ENCODE measurements at regions not wholly inside any gene's neighbourhood (a gene's known extent, or its start where the extent isn't known, plus 50 kb on each side); places are given as distances from the start of the nearest gene placed in this dataset.

DNA sequence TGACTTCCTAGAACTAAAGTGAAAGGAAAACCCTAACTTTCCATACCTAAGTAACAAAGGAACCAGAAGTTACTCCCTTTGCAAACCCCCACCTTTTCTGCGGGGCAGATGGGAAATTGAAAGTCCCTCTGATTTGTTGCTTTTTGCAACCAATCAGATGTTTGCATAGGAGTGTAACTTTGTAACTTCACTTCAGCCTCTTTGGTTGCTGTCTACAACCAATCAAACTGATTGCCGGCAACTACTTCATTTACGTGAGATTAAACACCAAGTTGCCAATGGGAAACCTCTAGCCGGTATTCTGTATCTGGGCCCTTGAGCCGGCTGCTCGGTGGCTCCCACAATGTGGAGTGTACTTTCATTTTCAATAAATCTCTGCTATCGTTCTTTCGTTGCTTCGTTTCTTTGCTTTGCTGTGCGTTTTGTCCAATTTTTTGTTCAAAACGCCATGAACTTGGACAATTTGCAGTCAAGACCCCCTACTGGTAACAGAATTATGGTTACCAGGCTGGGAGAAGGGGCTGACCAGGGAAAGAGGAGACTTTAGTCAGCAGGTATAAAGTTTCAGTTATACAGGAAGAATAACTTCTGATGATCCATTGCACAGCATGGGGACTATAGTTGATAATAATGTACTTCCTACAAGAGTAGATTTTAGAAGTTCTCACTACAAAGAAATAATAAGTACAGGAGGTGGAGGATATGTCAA lies 69.2 kb upstream of the RGS2 start:
- TF ChIP-seq, protein P1, sequence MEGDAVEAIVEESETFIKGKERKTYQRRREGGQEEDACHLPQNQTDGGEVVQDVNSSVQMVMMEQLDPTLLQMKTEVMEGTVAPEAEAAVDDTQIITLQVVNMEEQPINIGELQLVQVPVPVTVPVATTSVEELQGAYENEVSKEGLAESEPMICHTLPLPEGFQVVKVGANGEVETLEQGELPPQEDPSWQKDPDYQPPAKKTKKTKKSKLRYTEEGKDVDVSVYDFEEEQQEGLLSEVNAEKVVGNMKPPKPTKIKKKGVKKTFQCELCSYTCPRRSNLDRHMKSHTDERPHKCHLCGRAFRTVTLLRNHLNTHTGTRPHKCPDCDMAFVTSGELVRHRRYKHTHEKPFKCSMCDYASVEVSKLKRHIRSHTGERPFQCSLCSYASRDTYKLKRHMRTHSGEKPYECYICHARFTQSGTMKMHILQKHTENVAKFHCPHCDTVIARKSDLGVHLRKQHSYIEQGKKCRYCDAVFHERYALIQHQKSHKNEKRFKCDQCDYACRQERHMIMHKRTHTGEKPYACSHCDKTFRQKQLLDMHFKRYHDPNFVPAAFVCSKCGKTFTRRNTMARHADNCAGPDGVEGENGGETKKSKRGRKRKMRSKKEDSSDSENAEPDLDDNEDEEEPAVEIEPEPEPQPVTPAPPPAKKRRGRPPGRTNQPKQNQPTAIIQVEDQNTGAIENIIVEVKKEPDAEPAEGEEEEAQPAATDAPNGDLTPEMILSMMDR (IDR thresholded peaks at IDR 0.05; ENCODE audit: insufficient read depth, low read length) = no peak
- no peak for TF ChIP-seq SPI1 (IDR thresholded peaks at IDR 0.05; ENCODE audit: borderline replicate concordance, low read depth)
- TF ChIP-seq GABPA (IDR thresholded peaks at IDR 0.05; ENCODE audit: low read depth) = no peak
- TF ChIP-seq, protein P2, sequence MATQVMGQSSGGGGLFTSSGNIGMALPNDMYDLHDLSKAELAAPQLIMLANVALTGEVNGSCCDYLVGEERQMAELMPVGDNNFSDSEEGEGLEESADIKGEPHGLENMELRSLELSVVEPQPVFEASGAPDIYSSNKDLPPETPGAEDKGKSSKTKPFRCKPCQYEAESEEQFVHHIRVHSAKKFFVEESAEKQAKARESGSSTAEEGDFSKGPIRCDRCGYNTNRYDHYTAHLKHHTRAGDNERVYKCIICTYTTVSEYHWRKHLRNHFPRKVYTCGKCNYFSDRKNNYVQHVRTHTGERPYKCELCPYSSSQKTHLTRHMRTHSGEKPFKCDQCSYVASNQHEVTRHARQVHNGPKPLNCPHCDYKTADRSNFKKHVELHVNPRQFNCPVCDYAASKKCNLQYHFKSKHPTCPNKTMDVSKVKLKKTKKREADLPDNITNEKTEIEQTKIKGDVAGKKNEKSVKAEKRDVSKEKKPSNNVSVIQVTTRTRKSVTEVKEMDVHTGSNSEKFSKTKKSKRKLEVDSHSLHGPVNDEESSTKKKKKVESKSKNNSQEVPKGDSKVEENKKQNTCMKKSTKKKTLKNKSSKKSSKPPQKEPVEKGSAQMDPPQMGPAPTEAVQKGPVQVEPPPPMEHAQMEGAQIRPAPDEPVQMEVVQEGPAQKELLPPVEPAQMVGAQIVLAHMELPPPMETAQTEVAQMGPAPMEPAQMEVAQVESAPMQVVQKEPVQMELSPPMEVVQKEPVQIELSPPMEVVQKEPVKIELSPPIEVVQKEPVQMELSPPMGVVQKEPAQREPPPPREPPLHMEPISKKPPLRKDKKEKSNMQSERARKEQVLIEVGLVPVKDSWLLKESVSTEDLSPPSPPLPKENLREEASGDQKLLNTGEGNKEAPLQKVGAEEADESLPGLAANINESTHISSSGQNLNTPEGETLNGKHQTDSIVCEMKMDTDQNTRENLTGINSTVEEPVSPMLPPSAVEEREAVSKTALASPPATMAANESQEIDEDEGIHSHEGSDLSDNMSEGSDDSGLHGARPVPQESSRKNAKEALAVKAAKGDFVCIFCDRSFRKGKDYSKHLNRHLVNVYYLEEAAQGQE (IDR thresholded peaks at IDR 0.05; ENCODE audit: insufficient replicate concordance, low read depth) = no peak
- TF ChIP-seq POLR2AphosphoS5 (IDR thresholded peaks at IDR 0.05; ENCODE audit: low read depth) = no peak

Data from HL-60 (cell line).